ENCODE measurements at regions not wholly inside any gene's neighbourhood (a gene's known extent, or its start where the extent isn't known, plus 50 kb on each side); places are given as distances from the start of the nearest gene placed in this dataset.

GRCh38 chr5:5795074-5795771 is 372.7 kb downstream of the ICE1 start:
- CTCF ChIA-PET = interaction anchor here (0.8 kb wide), 1 partner anchor 10 kb away, joined by 3 read pairs; no protein-coding TSS in a partner anchor
- no peak overlapping the region for H3K4me3 Mint-ChIP-seq

GRCh38 chr5:5794118-5794560 is 371.7 kb downstream of the ICE1 start:
- Mint-ChIP-seq H3K27ac (no peak overlapping the region), H3K27me3 (peaks cover 2% of the 10 kb centered on the region), H3K9me3 (no peaks in the 10 kb centered on the region), H3K4me1 (ENCODE audit: low read depth) (no peaks in the 10 kb centered on the region), H3K4me3 (no peak overlapping the region), H3K36me3 (ENCODE audit: low read depth) (no peaks in the 10 kb centered on the region)
- POLR2A ChIA-PET = no interaction called here
- ATAC-seq = no peak
- intact Hi-C loops (cut with micrococcal nuclease) = no loop called here
- CTCF ChIA-PET = no interaction called here
- no peak for DNase-seq
- no peak for TF ChIP-seq CTCF (IDR thresholded peaks at IDR 0.05)

More at GRCh38 chr5:5795074-5795771, 372.7 kb downstream of the ICE1 start:
- Mint-ChIP-seq H3K9me3 (no peaks in the 10 kb centered on the region), H3K27me3 (peaks cover 2% of the 10 kb centered on the region), H3K27ac (no peak overlapping the region), H3K4me1 (ENCODE audit: low read depth) (no peaks in the 10 kb centered on the region), H3K36me3 (ENCODE audit: low read depth) (no peaks in the 10 kb centered on the region)
- ATAC-seq = no peak
- intact Hi-C loops (cut with micrococcal nuclease) = no loop called here
- POLR2A ChIA-PET = no interaction called here
- no peak for TF ChIP-seq CTCF (IDR thresholded peaks at IDR 0.05)
- DNase-seq = no peak

GRCh38 chr5:5793242-5794117 is 371.0 kb downstream of the ICE1 start:
- H3K27me3 Mint-ChIP-seq = peaks cover 2% of the 10 kb centered on the region
- intact Hi-C loops (cut with micrococcal nuclease) = no loop called here
- H3K36me3 Mint-ChIP-seq (ENCODE audit: low read depth) = no peaks in the 10 kb centered on the region
- ATAC-seq (no peak), DNase-seq (no peak)
- no peak for TF ChIP-seq CTCF (IDR thresholded peaks at IDR 0.05)
- H3K4me1 Mint-ChIP-seq (ENCODE audit: low read depth) = no peaks in the 10 kb centered on the region
- POLR2A ChIA-PET = no interaction called here
- no peak overlapping the region for H3K4me3 Mint-ChIP-seq
- H3K27ac Mint-ChIP-seq = no peak overlapping the region
- no peaks in the 10 kb centered on the region for H3K9me3 Mint-ChIP-seq
- CTCF ChIA-PET = no interaction called here

GRCh38 chr5:5792106-5792505 is 369.6 kb downstream of the ICE1 start:
- peaks cover 2% of the 10 kb centered on the region for H3K9me3 Mint-ChIP-seq
- H3K4me3 Mint-ChIP-seq = no peak overlapping the region
- ChIA-PET POLR2A (no interaction called here), CTCF (no interaction called here)
- H3K27ac Mint-ChIP-seq = no peak overlapping the region
- intact Hi-C loops (cut with micrococcal nuclease) = no loop called here
- H3K27me3 Mint-ChIP-seq = peaks cover 2% of the 10 kb centered on the region
- no peaks in the 10 kb centered on the region for H3K36me3 Mint-ChIP-seq (ENCODE audit: low read depth)
- DNase-seq = no peak
- H3K4me1 Mint-ChIP-seq (ENCODE audit: low read depth) = no peaks in the 10 kb centered on the region
- TF ChIP-seq CTCF (IDR thresholded peaks at IDR 0.05) = no peak
- no peak for ATAC-seq

GRCh38 chr5:5788793-5789192 is 366.3 kb downstream of the ICE1 start:
- ATAC-seq = no peak
- ChIA-PET CTCF (no interaction called here), POLR2A (no interaction called here)
- peaks cover 11% of the 10 kb centered on the region for H3K9me3 Mint-ChIP-seq
- no peak for TF ChIP-seq CTCF (IDR thresholded peaks at IDR 0.05)
- H3K4me3 Mint-ChIP-seq = no peak overlapping the region
- H3K27me3 Mint-ChIP-seq = peaks cover 2% of the 10 kb centered on the region
- intact Hi-C loops (cut with micrococcal nuclease) = no loop called here
- H3K27ac Mint-ChIP-seq = no peak overlapping the region
- no peaks in the 10 kb centered on the region for H3K4me1 Mint-ChIP-seq (ENCODE audit: low read depth)
- no peak for DNase-seq
- H3K36me3 Mint-ChIP-seq (ENCODE audit: low read depth) = no peaks in the 10 kb centered on the region

Measured in activated CD8-positive, alpha-beta T cell treated with anti-CD3 and anti-CD28 coated beads for 36 hours (primary cell).